ENCODE measurements at regions not wholly inside any gene's neighbourhood (a gene's known extent, or its start where the extent isn't known, plus 50 kb on each side); places are given as distances from the start of the nearest gene placed in this dataset.

DNA sequence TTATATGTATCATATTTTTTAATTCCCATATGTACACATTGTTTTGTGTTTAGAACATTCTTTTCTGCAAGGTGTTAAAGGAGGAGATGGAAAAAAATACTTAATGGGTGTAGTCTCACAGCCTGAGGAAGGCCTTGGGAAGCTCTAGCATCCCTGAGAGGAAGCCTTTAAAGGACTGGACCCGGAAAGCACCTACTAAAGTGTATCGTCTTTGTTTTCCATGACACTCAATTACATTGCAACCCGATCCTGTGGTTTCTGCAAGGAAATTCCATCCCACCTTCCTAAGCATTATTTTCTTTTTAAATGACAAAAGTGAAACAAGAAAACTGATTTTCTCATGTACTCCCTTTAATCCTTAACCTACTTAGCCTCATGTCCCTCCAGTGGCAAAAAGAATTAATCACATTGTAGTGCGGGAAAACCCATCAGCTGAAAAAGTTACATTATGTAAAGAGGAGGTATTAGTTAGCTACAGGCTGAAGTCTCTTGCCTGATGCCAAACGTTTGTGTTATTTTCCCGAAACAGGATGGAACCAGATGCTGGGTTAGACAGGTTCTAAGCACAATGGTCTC lies 147.8 kb upstream of the CPSF6 start:
- DNase-seq = no peak
- Histone ChIP-seq H3K27me3 (ENCODE audit: low read depth) (peaks cover 45% of the 10 kb centered on the region), H3K9me3 (replicated peaks) (no peaks in the 10 kb centered on the region), H3K36me3 (no peaks in the 10 kb centered on the region), H3K27ac (replicated peaks) (no peak overlapping the region), H3K4me1 (no peaks in the 10 kb centered on the region), H3K4me3 (no peak overlapping the region)
- intact Hi-C loops (cut with micrococcal nuclease) = no loop called here
- no peak for TF ChIP-seq CTCF (IDR thresholded peaks at IDR 0.05; ENCODE audit: borderline replicate concordance)

DNA sequence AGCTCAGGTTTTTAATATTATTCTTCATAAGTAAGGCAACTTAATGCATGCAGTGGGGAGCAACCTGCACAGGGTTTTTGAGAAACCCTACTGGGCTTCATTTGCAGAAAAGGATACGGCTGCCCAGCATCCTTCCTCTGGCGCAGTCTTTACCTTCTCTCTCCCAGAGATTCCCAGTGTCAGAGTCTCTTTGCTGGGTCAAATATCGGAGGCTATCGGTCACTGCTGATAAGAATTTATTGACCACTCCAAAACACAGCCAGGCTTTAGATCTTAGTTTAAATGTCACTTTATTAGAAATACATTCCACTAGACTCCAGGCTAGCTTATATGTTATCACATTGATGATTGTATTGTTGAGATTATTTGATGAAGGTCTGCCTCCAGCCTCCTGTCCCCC lies 147.2 kb upstream of the CPSF6 start:
- H3K4me1 ChIP-seq = no peaks in the 10 kb centered on the region
- no peak for DNase-seq
- no peak for TF ChIP-seq CTCF (IDR thresholded peaks at IDR 0.05; ENCODE audit: borderline replicate concordance)
- no peaks in the 10 kb centered on the region for H3K36me3 ChIP-seq
- H3K27me3 ChIP-seq (ENCODE audit: low read depth) = peaks cover 50% of the 10 kb centered on the region
- H3K27ac ChIP-seq (replicated peaks) = no peak overlapping the region
- intact Hi-C loops (cut with micrococcal nuclease) = no loop called here
- H3K4me3 ChIP-seq = no peak overlapping the region
- H3K9me3 ChIP-seq (replicated peaks) = no peaks in the 10 kb centered on the region

- DNase-seq = no peak
- TF ChIP-seq CTCF (IDR thresholded peaks at IDR 0.05; ENCODE audit: borderline replicate concordance) = no peak
- Histone ChIP-seq H3K4me3 (no peak overlapping the region), H3K4me1 (no peaks in the 10 kb centered on the region), H3K36me3 (no peaks in the 10 kb centered on the region), H3K27me3 (ENCODE audit: low read depth) (peaks cover 68% of the 10 kb centered on the region), H3K9me3 (replicated peaks) (no peaks in the 10 kb centered on the region), H3K27ac (replicated peaks) (no peak overlapping the region)
- intact Hi-C loops (cut with micrococcal nuclease) = no loop called here
Measured at GRCh38 chr12:69094606-69095216, 144.7 kb upstream of the CPSF6 start.

DNA sequence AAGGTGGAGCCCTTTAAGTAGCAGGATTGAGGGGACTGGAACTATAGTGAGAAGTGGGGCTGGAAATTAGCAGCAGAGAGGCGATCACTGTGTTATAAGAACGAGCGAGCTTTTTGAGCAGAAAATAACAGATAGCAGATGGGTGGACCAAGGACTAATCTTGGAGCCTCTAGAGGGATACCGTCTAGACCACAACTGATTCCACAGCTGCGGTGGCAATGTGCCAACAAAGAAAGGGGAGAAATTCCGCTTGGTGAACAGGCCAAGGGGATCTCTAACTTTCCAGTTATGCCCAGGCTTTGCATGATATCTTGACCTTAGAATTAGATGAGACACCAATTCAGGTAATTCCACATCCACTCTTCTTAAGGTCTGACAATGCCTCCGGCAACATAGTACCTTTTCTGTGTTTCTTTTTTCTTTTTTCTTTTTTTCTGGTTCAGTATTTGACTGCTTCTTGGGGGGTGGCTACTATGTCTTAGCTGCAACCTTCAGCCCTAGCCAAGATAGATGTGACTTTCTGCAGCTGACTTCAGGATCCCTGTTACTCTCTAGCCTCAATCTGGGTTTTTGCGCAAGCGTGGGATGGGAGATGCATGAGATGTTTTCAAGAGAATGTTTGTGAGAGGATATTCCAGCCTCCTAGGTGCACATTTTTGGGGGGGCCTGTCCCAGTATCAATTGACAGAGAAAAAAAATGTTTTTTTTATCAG lies 143.4 kb upstream of the CPSF6 start:
- H3K27ac ChIP-seq (replicated peaks) = no peak overlapping the region
- no peaks in the 10 kb centered on the region for H3K4me1 ChIP-seq
- DNase-seq = no peak
- no peaks in the 10 kb centered on the region for H3K9me3 ChIP-seq (replicated peaks)
- no peak overlapping the region for H3K4me3 ChIP-seq
- H3K36me3 ChIP-seq = no peaks in the 10 kb centered on the region
- peaks cover 76% of the 10 kb centered on the region for H3K27me3 ChIP-seq (ENCODE audit: low read depth)
- TF ChIP-seq CTCF (IDR thresholded peaks at IDR 0.05; ENCODE audit: borderline replicate concordance) = no peak
- intact Hi-C loops (cut with micrococcal nuclease) = no loop called here

- intact Hi-C loops (cut with micrococcal nuclease) = no loop called here
- Histone ChIP-seq H3K4me3 (no peak overlapping the region), H3K27ac (replicated peaks) (no peak overlapping the region), H3K27me3 (ENCODE audit: low read depth) (peaks cover 71% of the 10 kb centered on the region), H3K9me3 (replicated peaks) (no peaks in the 10 kb centered on the region), H3K4me1 (no peaks in the 10 kb centered on the region), H3K36me3 (no peaks in the 10 kb centered on the region)
- DNase-seq = no peak
- no peak for TF ChIP-seq CTCF (IDR thresholded peaks at IDR 0.05; ENCODE audit: borderline replicate concordance)
Measured at GRCh38 chr12:69096669-69097335, 142.6 kb upstream of the CPSF6 start.
